WERI-Rb-1 (cell line): ENCODE measurements at regions not wholly inside any gene's neighbourhood (a gene's known extent, or its start where the extent isn't known, plus 50 kb on each side); places are given as distances from the start of the nearest gene placed in this dataset.
"Not testable (repeated sequence)": the region's sequence is repeated elsewhere in the genome, so short reads cannot be mapped to it uniquely, and the experiment has no call there.

Source experiments
- DNase-seq: peaks from one replicate; pipeline ENCODE4 v3.0.0-alpha.2; 2020
- H3K27ac ChIP-seq: fragments of 250-450 bp; sonication (Bioruptor Pico); 2 replicates; pipeline ENCODE4 v1.5.1; 2020; ENCODE audit warnings: mild to moderate bottlenecking, moderate library complexity
- H3K27me3 ChIP-seq: fragments of 250-450 bp; sonication (Bioruptor Pico); 2 replicates; pipeline ENCODE4 v1.5.1; 2021; ENCODE audit warnings: mild to moderate bottlenecking, low read depth, moderate library complexity; ENCODE audit not compliant: insufficient read depth, severe bottlenecking
- H3K36me3 ChIP-seq: fragments of 250-450 bp; sonication (Bioruptor Pico); 2 replicates; pipeline ENCODE4 v1.5.1; 2020; ENCODE audit warnings: mild to moderate bottlenecking, moderate library complexity
- H3K4me3 ChIP-seq: 2 replicates; pipeline ENCODE4 v1.5.1; 2011; ENCODE audit warnings: low read depth, mild to moderate bottlenecking, control low read depth, low read length
- H3K9me3 ChIP-seq: fragments of 250-450 bp; sonication (Bioruptor Pico); 2 replicates; pipeline ENCODE4 v1.5.1; 2021; ENCODE audit warnings: mild to moderate bottlenecking, moderate library complexity; ENCODE audit not compliant: severe bottlenecking
- CTCF ChIP-seq: IDR thresholded peaks from 2 replicates; pipeline ENCODE4 v1.5.1; 2011; ENCODE audit warnings: low read depth, mild to moderate bottlenecking, control low read depth, inconsistent platforms, low read length

GRCh38 chr6:50899306-50899870 is 80.7 kb downstream of the TFAP2B start:
- TF ChIP-seq CTCF: no peak
- H3K27me3 ChIP-seq: no peaks in the 10 kb centered on the region
- H3K9me3 ChIP-seq: no peaks in the 10 kb centered on the region
- no peak overlapping the region for H3K4me3 ChIP-seq
- no peak overlapping the region for H3K27ac ChIP-seq
- H3K36me3 ChIP-seq: no peaks in the 10 kb centered on the region
- no peak for DNase-seq

- no peaks in the 10 kb centered on the region for H3K27me3 ChIP-seq
- TF ChIP-seq CTCF: no peak
These were observed 83.6 kb downstream of the TFAP2B start for GRCh38 chr6:50902260-50902659.

GRCh38 chr6:50905297-50905696 is 86.6 kb downstream of the TFAP2B start:
- no peaks in the 10 kb centered on the region for H3K36me3 ChIP-seq
- no peak for DNase-seq
- H3K9me3 ChIP-seq: no peaks in the 10 kb centered on the region
- no peaks in the 10 kb centered on the region for H3K27me3 ChIP-seq
- no peak overlapping the region for H3K4me3 ChIP-seq
- TF ChIP-seq CTCF: no peak
- no peak overlapping the region for H3K27ac ChIP-seq

More at GRCh38 chr6:50902260-50902659, 83.6 kb downstream of the TFAP2B start:
- H3K4me3 ChIP-seq: no peak overlapping the region
- no peaks in the 10 kb centered on the region for H3K9me3 ChIP-seq
- H3K36me3 ChIP-seq: no peaks in the 10 kb centered on the region
- no peak overlapping the region for H3K27ac ChIP-seq
- no peak for DNase-seq

GRCh38 chr6:50907565-50907964 is 88.9 kb downstream of the TFAP2B start:
- no peaks in the 10 kb centered on the region for H3K9me3 ChIP-seq
- H3K27me3 ChIP-seq: no peaks in the 10 kb centered on the region
- H3K4me3 ChIP-seq: no peak overlapping the region
- H3K27ac ChIP-seq: no peak overlapping the region
- TF ChIP-seq CTCF: no peak
- no peaks in the 10 kb centered on the region for H3K36me3 ChIP-seq
- DNase-seq: no peak

GRCh38 chr6:50913105-50913770 is 94.6 kb downstream of the TFAP2B start:
- Histone ChIP-seq H3K27ac (no peak overlapping the region), H3K9me3 (peaks cover 8% of the 10 kb centered on the region), H3K36me3 (no peaks in the 10 kb centered on the region), H3K27me3 (no peaks in the 10 kb centered on the region), H3K4me3 (no peak overlapping the region)
- DNase-seq: no peak
- no peak for TF ChIP-seq CTCF

- DNase-seq, H3K4me3 ChIP-seq, H3K27me3 ChIP-seq: not testable (repeated sequence)
These were observed 102.7 kb downstream of the TFAP2B start for GRCh38 chr6:50921378-50921777.

More at GRCh38 chr6:50921378-50921777, 102.7 kb downstream of the TFAP2B start:
- not testable (repeated sequence) for H3K36me3 ChIP-seq, H3K27ac ChIP-seq, H3K9me3 ChIP-seq
